Peyer's patch (tissue), 4 donors: ENCODE measurements at regions not wholly inside any gene's neighbourhood (a gene's known extent, or its start where the extent isn't known, plus 50 kb on each side); places are given as distances from the start of the nearest gene placed in this dataset.

Experiments
- DNase-seq, 3 donors: peaks; one replicate each; pipeline ENCODE4 v3.0.0-alpha.2; 2017 to 2019
- H3K27ac ChIP-seq, 4 donors: fragments of 200-600 bp; sonication (generic); one replicate each; pipeline ENCODE4 v1.5.1; 2016 to 2019
- H3K27me3 ChIP-seq, 2 donors: fragments of 200-600 bp; sonication (generic); one replicate each; pipeline ENCODE4 v1.5.1; 2019
- H3K36me3 ChIP-seq, 3 donors: fragments of 200-600 bp; sonication (generic); one replicate each; pipeline ENCODE4 v1.5.1; 2016 to 2019
- H3K4me1 ChIP-seq, 4 donors: fragments of 200-600 bp; sonication (generic); one replicate each; pipeline ENCODE4 v1.5.1; 2016 to 2019
- H3K4me3 ChIP-seq, 4 donors: fragments of 200-600 bp; sonication (generic); 1 replicate in 3 of 4; 2 replicates in 1 of 4; pipeline ENCODE4 v1.5.1; 2016 to 2019; ENCODE audit warnings: mild to moderate bottlenecking in 1 of 4
- H3K9me3 ChIP-seq, 4 donors: fragments of 200-600 bp; sonication (generic); one replicate each; pipeline ENCODE4 v1.5.1; 2016 to 2019; ENCODE audit warnings: mild to moderate bottlenecking in 1 of 4
- POLR2A ChIP-seq, 2 donors: fragments of 450-650 bp; IDR thresholded peaks; one replicate each; pipeline ENCODE4 v1.5.1; 2017; ENCODE audit warnings: antibody characterized with exemption in 2 of 2, mild to moderate bottlenecking in 2 of 2, moderate library complexity in 2 of 2
- TF ChIP-seq, protein P1 (sequence below), 6 experiments: fragments of 450-650 bp in 4 of 6; fragments of 200-600 bp in 2 of 6; sonication (generic) in 1 of 6; IDR thresholded peaks; one replicate each; pipeline ENCODE4 v1.5.1; 2017 to 2019; ENCODE audit warnings: antibody characterized with exemption in 6 of 6, mild to moderate bottlenecking in 3 of 6, moderate library complexity in 1 of 6

DNA sequence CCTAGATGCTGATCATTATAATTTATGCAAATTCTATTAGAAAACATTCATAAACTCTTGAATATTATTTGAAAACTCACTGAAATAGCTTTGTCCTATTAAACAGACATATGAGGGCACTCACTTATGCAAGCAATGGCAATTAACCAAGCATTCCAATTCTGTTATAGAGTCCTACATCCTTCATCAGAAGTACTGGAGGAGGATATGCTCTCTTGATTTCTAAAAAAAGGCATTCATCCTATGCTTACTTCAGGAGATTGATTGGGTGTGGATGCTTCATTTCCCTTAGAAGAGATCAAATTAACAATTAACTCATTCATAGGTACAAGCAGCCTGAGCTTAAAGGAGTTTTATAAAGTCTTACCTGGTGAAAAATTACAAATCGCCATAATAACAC, 1317.2 kb downstream of the PCDH7 start:
- no peak for DNase-seq
- TF ChIP-seq, protein P1, sequence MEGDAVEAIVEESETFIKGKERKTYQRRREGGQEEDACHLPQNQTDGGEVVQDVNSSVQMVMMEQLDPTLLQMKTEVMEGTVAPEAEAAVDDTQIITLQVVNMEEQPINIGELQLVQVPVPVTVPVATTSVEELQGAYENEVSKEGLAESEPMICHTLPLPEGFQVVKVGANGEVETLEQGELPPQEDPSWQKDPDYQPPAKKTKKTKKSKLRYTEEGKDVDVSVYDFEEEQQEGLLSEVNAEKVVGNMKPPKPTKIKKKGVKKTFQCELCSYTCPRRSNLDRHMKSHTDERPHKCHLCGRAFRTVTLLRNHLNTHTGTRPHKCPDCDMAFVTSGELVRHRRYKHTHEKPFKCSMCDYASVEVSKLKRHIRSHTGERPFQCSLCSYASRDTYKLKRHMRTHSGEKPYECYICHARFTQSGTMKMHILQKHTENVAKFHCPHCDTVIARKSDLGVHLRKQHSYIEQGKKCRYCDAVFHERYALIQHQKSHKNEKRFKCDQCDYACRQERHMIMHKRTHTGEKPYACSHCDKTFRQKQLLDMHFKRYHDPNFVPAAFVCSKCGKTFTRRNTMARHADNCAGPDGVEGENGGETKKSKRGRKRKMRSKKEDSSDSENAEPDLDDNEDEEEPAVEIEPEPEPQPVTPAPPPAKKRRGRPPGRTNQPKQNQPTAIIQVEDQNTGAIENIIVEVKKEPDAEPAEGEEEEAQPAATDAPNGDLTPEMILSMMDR (IDR thresholded peaks at IDR 0.05) = no peak
- TF ChIP-seq POLR2A (IDR thresholded peaks at IDR 0.05) = no peak
- no peaks in the 10 kb centered on the region for H3K4me1 ChIP-seq
- H3K9me3 ChIP-seq = no peaks in the 10 kb centered on the region
- H3K27ac ChIP-seq = no peak overlapping the region
- no peaks in the 10 kb centered on the region for H3K27me3 ChIP-seq
- H3K36me3 ChIP-seq = no peaks in the 10 kb centered on the region
- H3K4me3 ChIP-seq = no peak overlapping the region

DNA sequence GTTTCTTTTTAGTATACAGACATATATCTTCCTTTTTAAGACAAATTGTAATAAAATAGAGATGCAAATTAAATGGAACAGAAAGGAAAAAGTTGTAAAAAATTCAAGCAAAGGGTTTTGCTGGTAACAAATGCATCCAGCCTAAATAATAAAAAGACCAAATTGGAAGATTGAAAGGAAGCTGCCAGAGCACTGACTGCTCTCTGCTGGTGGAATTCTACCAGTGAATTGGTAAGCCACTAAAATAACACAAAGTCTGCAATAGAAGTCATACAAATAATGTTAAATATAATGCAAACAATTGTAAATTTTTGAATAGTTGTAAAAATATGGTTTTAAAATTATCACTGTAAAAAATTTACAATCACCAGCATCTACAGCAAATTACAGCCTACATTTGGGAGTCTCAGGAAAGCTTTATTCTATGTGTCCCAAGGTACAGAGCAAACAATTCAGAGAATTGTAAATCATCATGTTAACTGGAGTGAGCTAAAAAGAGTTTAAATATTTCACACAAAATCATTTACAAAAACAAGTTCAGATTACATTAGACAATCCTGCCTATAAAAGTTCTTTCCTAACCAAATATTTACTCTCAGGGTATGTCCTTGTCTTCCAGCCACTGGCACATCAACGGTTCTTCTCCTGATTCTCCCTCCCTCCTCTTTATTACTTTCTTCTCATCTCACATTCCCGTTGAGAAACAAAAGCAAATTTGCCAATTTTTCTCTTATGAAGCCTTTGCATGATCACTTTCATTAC, 1322.5 kb downstream of the PCDH7 start:
- no peaks in the 10 kb centered on the region for H3K4me1 ChIP-seq
- no peak overlapping the region for H3K4me3 ChIP-seq
- H3K27ac ChIP-seq = no peak overlapping the region
- H3K36me3 ChIP-seq = no peaks in the 10 kb centered on the region
- no peaks in the 10 kb centered on the region for H3K9me3 ChIP-seq
- no peaks in the 10 kb centered on the region for H3K27me3 ChIP-seq
- no peak for DNase-seq
- TF ChIP-seq POLR2A (IDR thresholded peaks at IDR 0.05) = no peak
- TF ChIP-seq, protein P1 (IDR thresholded peaks at IDR 0.05) = no peak

DNA sequence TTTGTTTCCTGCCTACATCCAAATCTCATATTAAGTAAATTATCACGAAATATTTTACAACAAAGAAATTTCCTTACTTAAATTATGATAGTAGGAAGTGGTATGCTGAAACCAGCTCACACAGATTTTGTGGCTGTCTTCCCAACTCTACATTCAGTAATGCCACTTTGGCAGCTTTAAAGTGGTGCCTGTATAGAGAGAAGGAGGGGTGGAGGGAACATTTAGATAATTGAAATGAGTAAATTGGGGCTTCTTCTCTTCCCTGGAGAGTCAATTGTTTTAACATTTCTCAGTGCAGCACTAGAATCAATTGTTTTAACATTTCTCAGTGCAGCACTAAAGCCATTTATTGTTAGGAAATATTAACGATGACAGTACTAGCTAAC, 1323.1 kb downstream of the PCDH7 start:
- no peak overlapping the region for H3K4me3 ChIP-seq
- no peaks in the 10 kb centered on the region for H3K27me3 ChIP-seq
- TF ChIP-seq, protein P1 (IDR thresholded peaks at IDR 0.05) = no peak
- no peak for TF ChIP-seq POLR2A (IDR thresholded peaks at IDR 0.05)
- H3K36me3 ChIP-seq = no peaks in the 10 kb centered on the region
- DNase-seq = no peak
- no peaks in the 10 kb centered on the region for H3K4me1 ChIP-seq
- H3K27ac ChIP-seq = no peak overlapping the region
- no peaks in the 10 kb centered on the region for H3K9me3 ChIP-seq

DNA sequence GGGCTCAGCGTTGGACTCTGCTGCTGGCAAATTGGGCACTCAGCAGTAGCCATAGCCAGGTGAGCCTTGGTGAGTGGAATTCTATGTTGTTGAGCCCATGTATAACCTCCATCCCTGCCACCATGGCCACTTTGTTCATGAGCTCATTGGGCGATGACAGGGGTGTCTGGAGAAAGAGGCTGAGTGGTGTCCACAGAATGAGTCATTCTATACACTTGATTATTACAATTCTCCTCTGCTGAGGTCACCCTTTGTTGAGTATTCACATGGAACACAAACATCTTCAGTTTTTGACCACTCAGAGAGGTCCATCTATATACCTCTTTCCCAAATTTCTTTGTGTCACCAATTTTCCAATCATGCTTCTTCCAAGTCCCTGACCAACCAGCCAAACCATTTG, 1341.7 kb downstream of the PCDH7 start:
- no peaks in the 10 kb centered on the region for H3K4me1 ChIP-seq
- no peak overlapping the region for H3K4me3 ChIP-seq
- H3K27ac ChIP-seq = no peak overlapping the region
- H3K36me3 ChIP-seq = no peaks in the 10 kb centered on the region
- no peaks in the 10 kb centered on the region for H3K9me3 ChIP-seq
- no peaks in the 10 kb centered on the region for H3K27me3 ChIP-seq
- TF ChIP-seq POLR2A (IDR thresholded peaks at IDR 0.05) = no peak
- TF ChIP-seq, protein P1 (IDR thresholded peaks at IDR 0.05) = no peak
- no peak for DNase-seq

DNA sequence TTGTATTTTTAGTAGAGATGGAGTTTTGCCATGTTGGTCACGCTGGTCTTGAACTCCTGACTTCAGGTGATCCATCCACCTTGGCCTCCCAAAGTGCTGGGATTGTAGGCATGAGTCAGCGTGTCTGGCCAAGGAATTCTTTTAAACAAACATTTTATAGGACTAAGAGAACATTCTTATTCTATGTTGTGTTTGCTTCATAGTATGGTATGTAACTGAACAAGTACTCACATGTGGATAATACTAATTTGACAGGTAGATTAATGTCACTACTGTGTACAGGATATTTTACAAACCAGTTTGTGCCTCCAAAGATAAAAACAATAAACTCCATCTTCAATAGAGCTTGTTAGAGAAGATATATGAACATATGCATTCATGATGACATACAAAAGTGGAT, 1353.4 kb downstream of the PCDH7 start:
- H3K4me3 ChIP-seq = no peak overlapping the region
- H3K27ac ChIP-seq = no peak overlapping the region
- H3K4me1 ChIP-seq = no peaks in the 10 kb centered on the region
- H3K36me3 ChIP-seq = no peaks in the 10 kb centered on the region
- no peaks in the 10 kb centered on the region for H3K27me3 ChIP-seq
- TF ChIP-seq, protein P1 (IDR thresholded peaks at IDR 0.05) = no peak
- no peak for TF ChIP-seq POLR2A (IDR thresholded peaks at IDR 0.05)
- no peak for DNase-seq
- H3K9me3 ChIP-seq = no peaks in the 10 kb centered on the region

DNA sequence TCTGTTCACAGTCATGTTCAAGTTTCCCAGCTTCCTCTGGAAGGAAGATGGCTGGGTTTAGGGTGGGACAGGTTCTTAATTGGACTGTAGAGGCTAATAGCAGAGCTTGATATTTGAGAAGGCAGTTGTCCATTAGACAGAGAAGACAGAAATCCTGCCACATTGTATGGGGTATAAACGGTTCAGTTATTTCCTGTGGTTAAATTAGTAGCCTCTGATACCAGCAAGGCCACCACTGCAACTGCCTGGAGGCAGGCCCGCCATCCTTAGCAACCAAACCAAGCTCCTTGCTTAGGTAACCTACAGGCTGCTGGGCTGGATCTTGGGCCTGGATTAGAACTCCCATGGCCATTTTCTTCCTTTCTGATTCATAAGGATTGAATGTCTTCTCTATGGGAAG, 1367.0 kb downstream of the PCDH7 start:
- Histone ChIP-seq H3K9me3 (no peaks in the 10 kb centered on the region), H3K4me1 (no peaks in the 10 kb centered on the region), H3K4me3 (no peak overlapping the region), H3K27me3 (no peaks in the 10 kb centered on the region), H3K36me3 (no peaks in the 10 kb centered on the region), H3K27ac (no peak overlapping the region)
- TF ChIP-seq, protein P1 (IDR thresholded peaks at IDR 0.05) = no peak
- TF ChIP-seq POLR2A (IDR thresholded peaks at IDR 0.05) = no peak
- no peak for DNase-seq
